HG03460 (cell line): ENCODE measurements at regions not wholly inside any gene's neighbourhood (a gene's known extent, or its start where the extent isn't known, plus 50 kb on each side); places are given as distances from the start of the nearest gene placed in this dataset.

Experiments used
- ATAC-seq: cut with Tn5 transposase; IDR thresholded peaks from one replicate; pipeline ENCODE4 v1.9.1; 2021; ENCODE audit not compliant: unreplicated experiment

DNA sequence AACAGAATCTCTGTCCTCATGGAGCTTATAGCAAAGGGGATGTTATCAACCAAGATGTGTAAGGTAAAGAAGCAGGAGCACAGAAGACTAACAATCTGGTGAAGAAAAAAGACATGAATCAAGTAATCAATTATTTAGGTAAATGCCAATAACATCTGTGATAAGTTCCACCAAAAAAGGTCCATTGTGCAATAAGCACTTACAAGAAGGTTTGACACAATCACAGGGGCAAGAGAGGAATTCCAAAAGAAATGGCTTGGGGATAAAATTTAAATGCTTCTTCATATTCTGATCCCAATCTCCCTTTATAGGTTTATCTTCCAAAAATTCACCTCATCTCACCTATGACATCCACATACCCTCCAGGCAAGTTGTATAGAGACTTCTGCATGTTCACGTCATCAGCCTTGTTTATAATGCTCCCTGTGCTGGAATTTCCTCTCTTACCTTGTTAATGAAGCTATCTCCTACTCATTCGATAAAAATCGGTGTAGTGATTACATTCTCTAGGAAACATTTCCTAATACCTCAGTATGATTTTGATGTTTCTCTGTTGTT lies 53.6 kb upstream of the DPT start:
- no peak for ATAC-seq

DNA sequence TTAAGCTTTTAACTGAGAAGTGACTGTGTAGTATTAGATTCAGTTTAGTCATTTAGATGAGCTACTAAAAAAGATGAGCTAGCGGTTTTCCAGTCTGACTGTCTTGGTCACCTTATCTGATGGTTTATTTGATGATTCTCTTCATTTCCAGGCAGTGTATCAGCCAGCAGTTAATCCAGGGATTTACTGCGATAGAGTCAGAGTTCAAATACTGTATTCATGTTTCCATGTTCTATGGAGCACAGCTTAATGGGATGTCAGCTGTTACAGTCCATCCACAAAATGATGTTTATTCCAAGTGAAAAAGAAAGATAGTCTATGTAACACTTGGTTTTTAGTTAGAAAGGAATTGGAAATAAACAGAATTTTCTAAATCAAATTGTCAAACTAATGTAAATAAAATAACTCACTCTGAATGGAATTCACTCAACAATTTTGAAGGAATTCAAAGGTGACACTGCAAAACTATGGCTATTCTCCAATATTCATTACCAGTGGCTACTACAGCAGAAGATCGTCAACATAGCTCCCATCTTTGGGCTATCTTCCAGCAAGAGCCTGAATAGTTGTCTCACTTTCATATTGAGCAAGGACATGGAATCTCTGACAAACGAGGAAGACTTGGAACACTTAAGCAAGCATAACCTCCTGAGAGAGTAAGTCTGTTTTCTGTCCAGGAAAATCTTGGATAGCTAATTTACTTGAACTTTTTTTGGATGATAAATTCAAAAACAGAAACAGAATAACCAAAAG lies 54.6 kb upstream of the DPT start:
- ATAC-seq, result no peak

DNA sequence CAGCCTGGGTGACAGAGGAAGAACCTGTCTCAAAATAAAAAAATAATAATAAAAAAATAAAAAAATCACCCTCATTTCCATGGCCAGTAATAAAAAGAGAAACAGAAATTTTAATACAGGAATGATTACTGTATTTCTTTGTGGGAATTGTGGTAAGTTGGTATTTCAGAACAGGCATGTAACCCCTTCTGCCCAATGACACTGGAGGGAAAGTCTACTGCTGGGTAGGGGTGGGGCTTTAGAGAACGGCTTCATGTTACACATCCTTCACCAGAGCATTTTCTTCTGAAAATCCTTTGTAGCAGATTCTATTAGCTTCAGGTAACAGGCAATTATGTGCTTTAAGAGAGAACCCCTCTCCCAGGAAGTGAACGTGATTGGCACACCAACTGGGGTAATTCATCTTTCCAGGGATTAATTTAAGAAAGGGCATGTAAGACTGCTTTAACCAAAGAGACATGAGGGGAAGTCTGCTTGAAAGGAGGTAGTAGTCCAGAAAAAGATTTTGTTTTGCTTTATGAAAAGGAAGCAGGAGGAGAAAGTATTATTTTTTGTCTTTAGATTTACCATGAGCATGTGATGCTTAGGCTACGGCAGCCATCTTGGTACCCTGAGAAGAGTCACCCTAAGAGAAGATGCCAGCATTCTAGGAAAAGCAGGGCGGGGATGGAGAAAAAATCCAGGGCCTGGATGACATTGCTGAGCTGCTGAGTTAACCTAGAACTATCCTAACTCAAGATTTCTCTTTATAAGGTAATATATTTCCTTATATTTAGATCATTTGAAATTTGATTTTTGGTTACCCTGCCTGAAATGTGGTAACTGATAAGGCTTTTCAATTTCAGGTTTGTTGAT lies 57.7 kb upstream of the DPT start:
- ATAC-seq, result no peak

DNA sequence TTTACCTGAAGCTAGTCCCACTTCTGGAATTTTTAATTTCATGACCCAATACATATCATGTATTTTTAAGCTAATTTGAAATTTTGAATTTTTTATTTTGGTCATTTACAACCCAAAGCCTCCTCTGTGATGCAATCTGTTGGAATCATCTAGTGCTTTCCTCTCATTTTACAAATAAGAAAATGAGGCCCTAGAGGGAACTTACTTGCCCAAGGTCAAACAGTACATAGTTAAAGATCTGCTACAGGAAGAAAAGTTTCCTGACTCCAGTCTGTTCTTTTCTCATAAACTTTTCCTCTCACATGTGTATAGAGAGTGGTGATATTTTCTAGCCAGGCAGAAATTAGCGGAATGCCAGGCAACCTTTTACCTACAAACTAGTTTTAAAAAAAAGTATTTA lies 59.3 kb upstream of the DPT start:
- no peak for ATAC-seq

DNA sequence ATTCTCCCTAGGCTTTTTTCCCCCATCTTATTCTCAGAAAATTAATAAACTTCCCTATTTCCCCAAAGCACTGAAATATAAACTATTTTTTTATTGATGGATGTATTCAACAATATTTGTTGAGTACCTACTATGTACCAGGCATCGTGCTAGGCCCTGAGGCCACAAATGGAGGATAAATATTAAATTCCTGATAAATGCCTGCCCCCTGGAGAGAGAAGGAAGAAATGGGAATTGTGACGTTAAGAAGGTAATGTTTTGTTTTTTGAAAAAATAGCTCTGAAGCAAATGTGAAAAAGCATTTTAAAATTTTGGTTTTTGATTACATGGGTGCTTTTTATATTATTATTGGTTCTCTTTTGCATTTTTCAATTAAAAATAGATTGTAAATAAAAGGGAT lies 60.5 kb upstream of the DPT start:
- no peak for ATAC-seq

DNA sequence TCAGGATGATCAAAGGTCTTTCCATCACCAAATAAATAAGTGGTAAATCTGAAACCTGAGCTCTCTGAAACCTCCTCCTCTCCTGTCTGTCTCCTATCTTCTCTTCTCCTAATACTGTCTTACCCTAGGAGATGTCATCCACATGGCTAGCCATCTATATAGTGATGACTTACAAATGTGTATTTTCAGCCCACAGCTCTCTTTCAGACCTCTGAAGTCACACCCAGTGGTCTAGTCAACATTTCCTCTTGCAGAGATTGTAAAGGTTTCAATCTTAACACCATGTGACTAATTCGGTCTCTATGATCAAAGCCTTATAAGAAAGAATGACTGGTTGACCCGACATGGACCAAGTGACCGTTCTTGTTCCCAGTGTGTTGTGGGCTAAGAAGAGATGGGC lies 63.1 kb upstream of the DPT start:
- ATAC-seq, result no peak

DNA sequence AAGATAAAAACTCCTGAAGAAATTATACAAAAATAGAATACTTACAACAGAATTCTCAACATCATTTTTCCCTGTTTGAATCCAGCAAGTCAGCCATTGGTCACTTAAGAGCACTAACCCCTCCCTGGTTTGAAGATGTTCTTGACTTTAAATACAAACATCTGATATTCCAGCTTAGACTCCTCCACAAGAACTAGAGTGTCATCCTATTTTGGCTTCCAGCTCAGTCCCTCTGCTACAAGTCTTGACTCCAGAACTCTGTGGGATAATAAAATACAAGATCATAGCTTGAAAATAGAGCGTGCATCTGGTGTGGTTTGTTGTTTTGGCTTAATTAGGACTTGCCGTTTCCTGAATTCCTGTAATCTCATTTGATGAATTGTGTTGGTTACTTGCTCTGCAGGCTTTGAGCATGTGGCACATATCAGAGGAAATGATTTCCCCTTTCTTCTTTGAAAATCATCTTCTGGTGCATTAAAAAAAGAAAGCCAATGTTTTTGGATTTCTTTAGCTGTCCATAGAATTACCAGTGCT lies 63.7 kb upstream of the DPT start:
- ATAC-seq, result no peak

DNA sequence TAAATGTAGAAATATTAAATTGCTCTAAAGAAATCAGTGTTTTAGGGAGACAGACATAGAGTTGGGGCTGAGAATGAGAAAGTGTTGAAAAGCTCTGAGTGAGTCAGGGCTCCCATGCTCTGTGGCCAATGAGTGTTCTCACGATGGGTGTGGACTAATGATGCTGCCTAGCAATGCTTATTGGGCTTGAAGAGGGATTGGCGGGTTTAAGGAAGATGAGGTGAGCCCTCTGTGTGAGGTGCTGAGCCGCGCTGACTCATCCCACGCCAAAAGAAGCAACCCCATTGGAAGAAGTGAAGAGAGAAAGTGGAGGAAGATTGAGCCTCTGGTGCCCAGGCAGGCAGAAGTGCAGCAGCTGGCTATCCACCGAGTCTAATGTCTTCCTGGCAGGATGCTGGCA lies 65.1 kb upstream of the DPT start:
- no peak for ATAC-seq

DNA sequence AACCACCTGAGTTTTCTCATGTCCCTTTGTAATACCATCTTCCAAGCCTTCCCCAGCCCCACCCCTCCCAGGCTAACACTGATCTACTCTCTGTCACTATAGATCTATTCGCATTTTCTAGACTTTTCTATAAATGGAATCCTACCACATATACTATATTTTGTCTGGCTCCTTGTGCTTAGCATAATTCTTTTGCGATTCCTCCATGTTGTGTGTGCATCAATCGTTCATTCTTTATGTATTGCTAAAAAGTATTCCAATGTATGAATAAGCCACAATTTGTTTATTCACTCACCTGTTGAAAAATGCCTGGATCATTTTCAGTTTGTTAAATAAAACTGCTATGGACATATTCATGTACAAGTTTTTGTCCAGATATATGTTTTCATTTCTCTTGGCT lies 66.7 kb upstream of the DPT start:
- no peak for ATAC-seq

DNA sequence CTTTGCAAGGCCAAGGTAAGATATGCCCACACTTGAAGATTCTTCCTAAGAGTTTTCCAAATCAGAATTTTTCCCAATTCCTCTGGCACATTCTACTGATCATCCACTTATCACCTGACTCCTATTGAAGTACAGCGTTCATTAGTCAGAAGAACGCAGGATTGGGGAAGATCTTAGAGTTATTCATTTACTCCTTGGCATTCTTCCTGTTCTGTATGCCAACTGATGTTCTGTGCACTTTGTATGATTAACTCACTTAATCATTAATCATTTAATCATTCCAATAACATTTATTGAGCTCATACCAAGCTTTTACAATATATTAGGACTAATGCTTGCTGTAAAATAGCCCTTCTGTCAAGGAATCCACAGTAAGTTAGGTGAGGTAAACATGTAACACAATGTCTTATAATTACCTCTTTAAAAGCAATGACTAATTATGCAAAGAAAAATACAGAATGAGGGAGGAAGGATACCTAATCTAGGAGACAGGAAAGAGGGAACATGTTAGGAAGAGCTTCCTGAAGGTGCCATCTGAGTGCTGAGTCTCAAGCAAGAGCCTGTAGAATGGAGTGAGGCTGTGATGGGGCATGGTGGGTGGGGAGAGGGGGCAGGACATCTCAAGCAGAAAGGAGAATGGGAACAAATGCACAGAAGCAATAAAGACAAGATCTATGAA lies 71.1 kb upstream of the DPT start:
- ATAC-seq, result no peak

DNA sequence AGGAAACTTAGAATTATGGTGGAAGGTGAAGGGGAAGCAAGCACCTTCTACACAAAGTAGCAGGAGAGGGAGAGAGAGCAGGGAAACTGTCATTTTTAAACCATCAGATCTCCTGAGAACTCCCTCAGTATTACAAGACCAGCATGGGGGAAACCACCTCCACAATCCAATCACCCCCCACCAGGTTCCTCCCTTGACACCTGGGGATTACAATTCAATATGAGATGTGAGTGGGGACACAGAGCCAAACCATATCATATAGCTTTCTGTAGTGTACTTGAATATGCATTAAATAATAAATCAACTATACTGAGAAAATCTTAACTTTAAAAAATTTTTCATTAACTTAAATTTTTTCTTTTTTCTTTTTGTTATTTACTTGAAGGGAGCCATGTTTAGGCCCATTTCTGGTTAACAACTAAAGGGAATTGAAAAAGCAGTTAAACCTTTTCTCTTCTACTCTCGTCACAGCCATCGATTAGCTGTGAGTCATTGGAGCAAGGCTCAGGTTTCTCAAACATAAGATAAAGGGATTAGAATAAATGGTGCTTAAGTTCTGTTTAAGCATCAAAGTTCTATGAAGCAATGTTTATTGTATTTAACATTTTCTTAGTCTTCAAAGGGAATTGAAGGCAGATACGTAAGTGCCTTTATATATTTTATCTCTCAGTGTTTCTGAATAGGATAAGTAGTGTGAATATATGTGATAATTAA lies 72.2 kb upstream of the DPT start:
- ATAC-seq, result no peak

DNA sequence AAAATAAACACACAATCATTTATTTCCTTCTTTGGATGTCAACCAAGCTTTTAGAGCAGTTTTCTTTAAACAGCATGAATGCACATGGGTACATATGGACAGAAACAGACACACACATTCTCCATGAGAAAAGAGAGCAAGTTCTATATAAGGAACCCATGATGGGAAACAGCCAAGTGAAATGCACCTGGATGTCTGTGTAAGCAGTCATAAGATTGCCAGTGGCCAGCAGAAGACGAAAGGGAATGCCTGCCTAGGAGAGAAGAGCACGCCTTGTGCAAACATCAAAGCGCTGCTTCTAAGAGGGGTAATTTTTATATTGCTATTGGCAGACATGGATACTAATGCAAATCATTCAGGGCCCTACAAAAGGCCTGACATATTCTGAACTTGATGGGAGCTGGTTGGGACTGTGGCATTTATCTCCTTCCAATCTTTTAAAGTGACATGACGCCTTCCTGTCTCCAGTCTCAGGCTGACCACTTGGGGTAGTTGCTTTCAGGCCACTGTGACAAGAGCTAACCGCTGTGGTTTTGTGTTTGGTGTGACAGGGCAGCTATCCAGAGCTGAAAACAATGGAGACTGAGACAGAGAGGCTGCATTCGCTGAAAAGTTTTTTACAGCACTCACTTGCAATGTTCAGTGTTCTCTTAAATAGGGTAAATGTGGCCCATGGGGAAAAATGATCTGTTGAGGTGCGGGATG lies 75.0 kb upstream of the DPT start:
- no peak for ATAC-seq

DNA sequence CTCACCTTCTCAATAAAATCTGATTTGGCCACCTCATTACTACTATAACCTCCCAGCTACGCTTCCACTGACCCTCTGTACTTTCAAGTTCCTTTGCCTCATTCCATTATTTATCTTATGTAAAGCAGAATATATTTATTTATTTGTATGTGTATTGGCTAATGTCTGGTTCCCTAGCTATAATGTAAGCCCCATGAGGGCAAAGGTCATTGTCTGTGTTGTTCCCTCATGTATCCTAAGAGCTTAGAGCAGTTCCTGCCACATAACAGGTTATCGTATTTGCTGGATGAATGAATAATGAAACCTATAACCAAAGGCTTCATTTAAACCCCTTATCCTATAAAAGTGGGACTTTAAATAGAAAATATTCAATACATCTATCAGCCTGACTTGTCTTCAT lies 77.9 kb upstream of the DPT start:
- no peak for ATAC-seq

DNA sequence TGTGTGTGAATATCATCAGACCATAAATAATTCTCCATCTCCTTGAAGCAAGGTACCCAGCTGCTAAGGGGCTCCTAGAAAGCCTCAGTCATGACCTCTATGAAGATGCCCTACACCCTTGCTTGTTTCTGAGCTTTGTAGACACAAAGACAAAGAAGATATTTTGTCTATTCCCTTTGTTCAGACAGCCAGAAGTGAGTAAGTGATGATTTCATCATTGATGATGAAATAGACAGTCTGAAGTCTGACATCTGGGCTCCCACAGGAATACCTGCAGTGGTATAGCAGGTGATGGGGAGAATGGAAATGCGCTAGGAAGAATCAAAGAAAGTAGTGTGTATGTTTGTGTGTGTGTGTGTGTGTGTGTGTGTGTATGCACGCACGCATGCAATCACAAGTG lies 82.2 kb upstream of the DPT start:
- no peak for ATAC-seq

DNA sequence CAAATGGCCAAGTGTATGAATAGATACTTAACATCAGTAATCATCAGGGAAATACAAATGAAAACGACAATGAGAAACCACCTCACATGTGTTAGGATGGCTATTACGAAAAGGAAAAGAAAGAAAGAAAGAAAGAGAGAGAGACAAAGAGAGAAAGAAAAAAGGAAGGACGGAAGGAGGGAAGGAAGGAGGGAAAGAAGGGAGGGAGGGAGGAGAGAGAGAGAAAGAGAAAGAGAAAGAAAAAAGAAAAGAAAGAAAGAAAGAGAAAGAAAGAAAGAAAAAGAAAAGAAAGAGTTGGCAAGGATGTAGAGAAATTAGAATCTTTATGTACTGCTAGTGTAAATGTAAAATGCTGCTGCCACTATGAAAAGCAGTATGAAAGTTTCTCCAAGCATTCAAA lies 90.7 kb upstream of the DPT start:
- no peak for ATAC-seq

DNA sequence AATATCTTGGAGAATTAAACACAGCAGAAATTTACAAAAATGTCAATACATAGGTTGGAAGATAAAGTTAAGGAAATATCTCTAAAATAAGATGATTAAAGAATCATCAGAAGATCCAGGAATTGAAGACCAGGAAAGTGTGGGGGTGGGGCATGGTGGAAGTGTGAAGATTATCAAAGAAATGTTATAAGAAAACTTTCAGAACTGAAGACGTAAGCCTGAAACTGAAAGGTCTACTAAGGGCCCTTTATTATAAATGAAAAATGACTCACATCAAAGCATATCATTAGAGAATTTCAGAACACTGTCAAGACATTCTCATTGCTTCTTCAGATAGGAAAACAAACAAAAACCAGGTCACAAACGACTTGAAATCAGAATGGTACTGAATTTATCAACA lies 92.4 kb upstream of the DPT start:
- ATAC-seq, result no peak

DNA sequence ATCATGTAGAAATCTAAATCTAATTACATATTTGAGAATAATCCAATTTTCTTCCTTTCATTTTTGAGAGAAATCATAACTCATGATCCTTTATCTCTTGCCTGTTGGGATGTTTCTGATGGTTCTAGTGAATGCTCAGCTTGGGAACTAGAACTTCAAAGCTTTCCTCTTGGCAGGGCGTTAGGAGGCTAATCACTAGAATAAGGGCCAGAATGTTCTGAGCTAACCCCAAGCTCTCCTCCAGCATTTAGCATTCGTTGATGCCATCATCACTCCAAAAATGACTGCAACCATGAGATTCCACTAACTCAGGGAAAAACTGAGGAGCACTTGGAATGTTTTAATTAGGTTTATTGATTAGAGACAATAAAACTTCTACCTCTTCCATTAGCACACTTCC lies 93.9 kb upstream of the DPT start:
- no peak for ATAC-seq

DNA sequence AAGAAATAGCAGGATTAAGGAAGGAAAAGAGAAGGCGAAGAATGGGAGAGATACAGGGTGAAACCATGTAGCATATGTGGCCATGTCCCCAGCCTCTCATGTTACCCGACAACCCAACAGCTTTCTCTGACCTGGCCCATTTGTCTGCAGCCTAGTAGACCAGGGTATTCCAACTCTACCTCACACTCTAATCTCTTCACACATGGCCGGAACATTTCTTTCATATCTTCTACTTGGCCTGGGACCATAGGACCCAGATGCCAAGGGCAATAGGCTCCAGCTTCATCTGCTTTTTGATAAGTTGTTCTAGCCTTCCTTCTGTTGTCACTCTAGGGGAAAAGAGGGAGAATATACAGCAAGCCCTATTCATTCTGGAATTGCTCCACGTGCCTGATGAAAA lies 95.0 kb upstream of the DPT start:
- ATAC-seq, result no peak

DNA sequence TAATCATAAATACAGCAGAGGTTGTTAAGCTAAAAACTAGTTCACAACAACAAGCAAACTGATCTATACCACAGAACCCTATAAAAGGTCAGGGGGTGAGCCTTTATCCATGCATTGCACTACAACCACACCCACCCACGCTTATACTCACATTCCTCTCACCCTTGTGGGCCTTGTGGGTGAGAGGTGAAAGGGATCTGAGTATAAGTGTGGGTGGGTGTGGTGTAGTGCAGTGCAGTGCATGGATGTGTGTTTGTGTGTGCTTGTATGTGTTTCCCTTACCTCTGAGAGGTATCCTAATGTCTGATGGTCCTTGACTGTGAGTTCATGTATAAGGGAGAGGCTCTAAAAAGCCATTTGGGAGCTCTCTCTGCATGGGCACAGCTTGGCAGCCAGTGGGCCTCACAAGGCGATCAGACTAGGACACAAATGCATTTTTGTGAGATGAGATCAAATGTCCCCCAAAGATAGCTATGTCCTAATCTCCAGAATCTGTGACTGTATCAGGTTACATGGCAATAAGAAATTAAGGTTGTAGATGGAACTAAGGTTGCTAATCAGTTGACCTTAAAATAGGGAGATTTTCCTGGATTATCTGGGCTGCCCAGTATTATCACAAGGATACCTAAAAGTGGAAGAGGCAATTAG lies 95.5 kb upstream of the DPT start:
- ATAC-seq, result no peak

DNA sequence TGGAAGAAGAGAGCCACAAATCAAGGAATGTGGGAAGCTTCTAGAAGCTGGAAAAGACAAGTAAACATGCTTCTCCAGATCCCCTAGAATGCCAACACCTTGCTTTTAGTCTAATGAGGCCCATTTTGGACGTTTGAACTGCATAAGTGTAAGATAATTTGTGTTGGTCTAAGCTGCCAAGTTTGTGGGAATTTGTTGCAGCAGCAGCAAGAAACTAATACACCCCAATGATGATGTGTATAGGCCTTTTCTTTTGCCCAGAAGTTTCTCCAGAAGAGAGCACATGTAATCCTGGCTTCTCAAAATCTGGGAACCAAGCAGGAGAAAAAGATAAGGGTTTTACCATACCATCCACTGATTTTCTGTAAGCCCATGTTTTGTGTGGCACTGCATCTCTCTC lies 96.1 kb upstream of the DPT start:
- no peak for ATAC-seq
